ENCODE measurements at regions not wholly inside any gene's neighbourhood (a gene's known extent, or its start where the extent isn't known, plus 50 kb on each side); places are given as distances from the start of the nearest gene placed in this dataset. TPM values are rescaled to one million over a fixed set of nuclear protein-coding genes. Genes with fewer than 3 reads are reported as not detected.

GRCh38 chr6:90643381-90643780, 56.5 kb upstream of the MAP3K7 start:
- TF ChIP-seq CTCF (IDR thresholded peaks at IDR 0.05) (no peak), POLR2A (IDR thresholded peaks at IDR 0.05) (no peak)
- Histone ChIP-seq H3K27me3 (no peaks in the 10 kb centered on the region), H3K4me3 (no peak overlapping the region), H3K4me1 (no peaks in the 10 kb centered on the region), H3K27ac (no peak overlapping the region), H3K9me3 (no peaks in the 10 kb centered on the region), H3K36me3 (replicated peaks in 1 of 2; ENCODE audit: insufficient read depth in 1 of 2, low read depth in 2 of 2) (no peaks in the 10 kb centered on the region)
- 17 to 31% methylated on average over 3 of the region's 3 CpGs for WGBS, 2 donors
- ATAC-seq: no peak
- DNase-seq: no peak
- intact Hi-C loops (cut with DNase I): no loop called here

- H3K4me3 ChIP-seq: no peak overlapping the region
- TF ChIP-seq CTCF (IDR thresholded peaks at IDR 0.05) (no peak), POLR2A (IDR thresholded peaks at IDR 0.05) (no peak)
- peaks cover 0 to 4% (median 2%) of the 10 kb centered on the region in 3 donors for H3K9me3 ChIP-seq
- no peak for ATAC-seq
- no peak overlapping the region for H3K27ac ChIP-seq
- H3K27me3 ChIP-seq: no peaks in the 10 kb centered on the region
- 80 to 96% methylated on average over 2 of the region's 2 CpGs for WGBS, 2 donors
- DNase-seq: no peak
- no peaks in the 10 kb centered on the region for H3K4me1 ChIP-seq
- no peaks in the 10 kb centered on the region for H3K36me3 ChIP-seq (replicated peaks in 1 of 2; ENCODE audit: insufficient read depth in 1 of 2, low read depth in 2 of 2)
- intact Hi-C loops (cut with DNase I): no loop called here
Observed at GRCh38 chr6:90637320-90637719, 50.4 kb upstream of the MAP3K7 start.

Small RNA genes in the stretch of these regions (microRNA-seq; reads per million reads assigned to microRNA genes)
- gene MIR4643 (ENCODE audit: borderline number of aligned reads in 2 of 2, borderline replicate concordance in 2 of 2): 0 reads per million in 2 donors

Small RNA genes in the stretch of these regions (small RNA-seq; reads per million reads assigned to genes)
- not detected for gene MIR4643
- gene MTATP6P25: not detected
- not detected for gene MTCO1P56
- gene MTND4LP19: not detected
- gene RF00012: not detected
- gene RN7SL415P: not detected

Measured in body of pancreas (tissue), 4 donors.